ENCODE measurements at regions not wholly inside any gene's neighbourhood (a gene's known extent, or its start where the extent isn't known, plus 50 kb on each side); places are given as distances from the start of the nearest gene placed in this dataset.

DNA sequence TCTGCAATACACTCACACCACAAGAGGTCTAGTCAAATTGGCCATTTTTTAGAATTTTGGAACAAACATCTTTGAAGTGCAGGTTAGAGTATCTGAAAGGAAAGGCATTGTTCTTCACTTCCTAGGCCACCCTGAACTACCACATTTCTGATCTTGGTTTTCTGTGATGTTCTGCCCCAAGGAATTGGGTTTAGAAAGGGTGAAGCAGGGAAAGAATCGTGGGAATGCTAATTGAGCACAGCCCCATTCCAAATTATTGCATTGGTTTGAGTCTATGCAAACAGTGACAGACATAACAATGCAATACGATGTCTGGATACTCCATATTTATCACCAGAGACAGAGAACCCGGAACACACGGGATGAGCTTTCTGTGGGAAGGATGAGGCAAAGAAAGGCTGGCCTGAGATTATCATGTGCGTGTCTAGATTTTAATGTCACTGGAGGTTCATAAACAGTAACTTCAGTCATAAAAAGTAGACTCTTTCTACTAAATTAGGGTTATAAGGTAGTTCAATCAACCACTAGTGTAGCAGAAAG, 195.3 kb upstream of the BLID start:
- Histone ChIP-seq H3K9me3 (no peaks in the 10 kb centered on the region), H3K27me3 (no peaks in the 10 kb centered on the region), H4K20me1 (no peaks in the 10 kb centered on the region), H3K4me2 (no peak overlapping the region), H3K9ac (no peak overlapping the region), H3K4me1 (no peaks in the 10 kb centered on the region), H3K27ac (no peak overlapping the region), H3K4me3 (no peak overlapping the region), H3K36me3 (no peaks in the 10 kb centered on the region)
- TF ChIP-seq Cebpa-rat (IDR thresholded peaks at IDR 0.05): no peak

DNA sequence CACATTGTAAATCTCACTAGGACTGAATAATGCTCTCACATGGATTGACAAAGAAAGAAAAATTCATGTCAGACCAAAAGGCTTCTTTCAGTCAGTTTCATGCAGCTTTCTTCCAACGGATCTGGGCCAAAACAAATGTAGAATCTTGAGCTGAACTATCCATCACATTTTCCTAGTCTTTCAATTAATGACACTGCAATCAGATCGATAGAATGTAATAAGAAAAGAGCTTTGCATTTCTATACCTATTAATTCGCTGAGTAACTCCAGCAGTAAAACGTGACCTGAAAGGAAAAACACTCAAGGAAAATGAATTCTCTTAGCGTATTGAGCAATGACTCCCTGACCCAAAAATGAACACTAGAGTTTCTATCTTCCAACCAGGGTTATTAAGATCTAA, 194.8 kb upstream of the BLID start:
- no peak overlapping the region for H3K27ac ChIP-seq
- TF ChIP-seq Cebpa-rat (IDR thresholded peaks at IDR 0.05): no peak
- H3K9ac ChIP-seq: no peak overlapping the region
- H3K4me3 ChIP-seq: no peak overlapping the region
- H3K4me1 ChIP-seq: no peaks in the 10 kb centered on the region
- H3K36me3 ChIP-seq: no peaks in the 10 kb centered on the region
- H3K27me3 ChIP-seq: no peaks in the 10 kb centered on the region
- no peaks in the 10 kb centered on the region for H4K20me1 ChIP-seq
- no peaks in the 10 kb centered on the region for H3K9me3 ChIP-seq
- H3K4me2 ChIP-seq: no peak overlapping the region

DNA sequence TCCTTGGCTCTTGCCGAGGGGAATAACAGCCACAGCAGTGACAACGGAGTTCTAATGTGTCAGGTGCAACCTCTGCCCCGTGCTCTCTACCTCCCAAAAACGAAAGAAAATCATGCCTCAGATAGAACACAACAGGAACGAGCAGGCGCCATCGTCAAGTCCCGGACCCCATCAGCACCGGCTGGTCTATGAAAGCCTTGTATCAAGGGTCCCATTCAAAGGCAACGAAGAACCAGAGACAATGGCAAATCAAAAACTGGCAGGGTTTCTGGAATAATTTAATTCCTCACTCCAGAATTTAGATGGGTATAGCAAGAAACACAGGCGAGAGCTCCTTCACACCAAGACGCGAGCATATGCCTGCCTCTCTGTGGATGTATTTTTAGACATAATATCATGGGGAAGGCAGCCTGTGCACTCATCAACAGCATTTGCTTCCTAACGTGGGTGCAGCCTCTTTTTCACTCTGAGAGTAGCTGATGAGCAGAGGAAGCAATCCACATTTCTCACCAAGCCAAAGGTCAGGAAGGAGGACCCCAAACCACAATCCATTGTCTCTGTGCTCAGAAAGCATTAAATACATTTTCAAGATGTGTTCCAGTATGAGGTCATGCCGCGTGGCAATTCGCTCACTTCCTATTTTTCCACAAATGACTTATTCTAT, 193.4 kb upstream of the BLID start:
- Histone ChIP-seq H3K27me3 (no peaks in the 10 kb centered on the region), H3K4me3 (no peak overlapping the region), H3K4me2 (no peak overlapping the region), H3K36me3 (no peaks in the 10 kb centered on the region), H3K9ac (no peak overlapping the region), H3K9me3 (no peaks in the 10 kb centered on the region), H3K4me1 (no peaks in the 10 kb centered on the region), H4K20me1 (no peaks in the 10 kb centered on the region), H3K27ac (no peak overlapping the region)
- no peak for TF ChIP-seq Cebpa-rat (IDR thresholded peaks at IDR 0.05)

DNA sequence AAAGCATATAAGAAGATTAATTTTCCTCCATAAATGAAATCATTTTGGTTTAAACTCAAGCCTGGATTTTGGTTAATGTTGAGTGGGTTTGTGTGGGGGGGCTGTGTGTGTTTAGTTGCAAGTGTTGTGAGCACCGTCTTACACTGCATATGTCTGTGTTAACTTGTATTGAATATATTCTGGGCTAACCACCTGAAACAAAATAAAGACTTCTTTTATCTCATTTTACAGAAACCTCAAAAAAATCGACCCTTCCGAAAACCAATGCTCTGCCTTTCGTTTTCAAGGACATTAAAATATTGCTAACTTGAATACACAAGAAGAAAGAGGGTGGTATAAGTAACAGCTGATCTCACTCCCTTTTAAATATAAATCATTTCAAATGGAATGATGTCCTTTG, 192.2 kb upstream of the BLID start:
- H3K9me3 ChIP-seq: no peaks in the 10 kb centered on the region
- no peaks in the 10 kb centered on the region for H3K27me3 ChIP-seq
- H3K9ac ChIP-seq: no peak overlapping the region
- no peak overlapping the region for H3K4me2 ChIP-seq
- no peak for TF ChIP-seq Cebpa-rat (IDR thresholded peaks at IDR 0.05)
- no peaks in the 10 kb centered on the region for H3K4me1 ChIP-seq
- H3K4me3 ChIP-seq: no peak overlapping the region
- no peaks in the 10 kb centered on the region for H4K20me1 ChIP-seq
- H3K27ac ChIP-seq: no peak overlapping the region
- no peaks in the 10 kb centered on the region for H3K36me3 ChIP-seq

DNA sequence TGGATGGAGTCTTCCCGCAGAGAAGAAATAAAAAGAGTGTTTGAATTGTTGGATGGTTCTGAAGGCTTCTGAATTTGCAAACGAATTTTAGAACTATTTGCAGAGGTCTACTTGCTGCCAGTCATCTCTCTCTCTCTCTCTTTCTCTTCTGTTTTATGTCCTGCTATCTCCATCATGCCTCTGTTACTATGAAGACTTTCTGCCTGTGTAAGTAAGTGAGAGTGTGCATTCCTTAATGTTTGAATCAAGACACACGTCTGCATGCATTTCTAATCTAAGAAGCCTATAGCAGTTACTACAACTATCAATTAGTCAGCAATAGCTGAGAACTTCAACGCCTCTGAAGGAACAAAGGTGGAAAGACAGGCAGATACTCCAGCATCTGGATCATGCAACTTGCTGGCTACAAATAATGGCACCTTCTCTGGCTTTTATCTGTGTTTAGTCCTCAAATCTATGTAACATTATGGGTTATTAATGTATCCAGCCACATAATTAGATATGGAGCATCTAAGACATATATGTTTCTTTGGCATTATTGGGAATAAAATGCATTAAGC, 191.5 kb upstream of the BLID start:
- Histone ChIP-seq H3K4me2 (no peak overlapping the region), H3K4me1 (no peaks in the 10 kb centered on the region), H3K36me3 (no peaks in the 10 kb centered on the region), H4K20me1 (no peaks in the 10 kb centered on the region), H3K27ac (no peak overlapping the region), H3K4me3 (no peak overlapping the region), H3K9ac (no peak overlapping the region), H3K9me3 (no peaks in the 10 kb centered on the region), H3K27me3 (no peaks in the 10 kb centered on the region)
- no peak for TF ChIP-seq Cebpa-rat (IDR thresholded peaks at IDR 0.05)

DNA sequence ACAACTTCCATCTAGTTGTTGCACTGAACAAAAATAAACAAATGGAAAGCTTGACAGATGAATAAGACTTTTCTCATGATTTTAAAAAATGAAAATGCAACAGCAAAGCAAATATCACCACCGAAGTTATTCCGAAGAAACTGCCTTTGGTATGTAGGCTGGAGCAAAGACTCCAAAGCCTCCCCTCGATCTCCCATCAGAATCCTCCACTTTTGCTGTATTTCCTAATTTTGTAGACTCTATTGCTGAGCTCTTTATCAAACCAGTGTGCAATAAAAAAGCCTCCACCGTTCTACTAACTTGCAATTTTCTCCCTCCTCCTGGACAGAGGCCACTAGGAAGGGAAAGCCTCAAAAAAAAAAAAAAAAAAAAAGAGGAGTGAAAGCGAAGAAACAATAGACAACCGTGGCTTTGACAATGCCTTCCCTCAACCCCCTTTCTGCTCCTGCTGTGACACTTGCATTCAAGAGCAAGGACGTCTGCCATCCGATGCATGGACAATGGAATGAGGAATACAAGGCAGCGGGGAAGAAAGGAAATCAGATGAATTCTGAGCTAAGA, 190.9 kb upstream of the BLID start:
- Histone ChIP-seq H3K27me3 (no peaks in the 10 kb centered on the region), H4K20me1 (no peaks in the 10 kb centered on the region), H3K27ac (no peak overlapping the region), H3K36me3 (no peaks in the 10 kb centered on the region), H3K4me3 (no peak overlapping the region), H3K4me1 (no peaks in the 10 kb centered on the region), H3K4me2 (no peak overlapping the region), H3K9me3 (no peaks in the 10 kb centered on the region), H3K9ac (no peak overlapping the region)
- no peak for TF ChIP-seq Cebpa-rat (IDR thresholded peaks at IDR 0.05)

DNA sequence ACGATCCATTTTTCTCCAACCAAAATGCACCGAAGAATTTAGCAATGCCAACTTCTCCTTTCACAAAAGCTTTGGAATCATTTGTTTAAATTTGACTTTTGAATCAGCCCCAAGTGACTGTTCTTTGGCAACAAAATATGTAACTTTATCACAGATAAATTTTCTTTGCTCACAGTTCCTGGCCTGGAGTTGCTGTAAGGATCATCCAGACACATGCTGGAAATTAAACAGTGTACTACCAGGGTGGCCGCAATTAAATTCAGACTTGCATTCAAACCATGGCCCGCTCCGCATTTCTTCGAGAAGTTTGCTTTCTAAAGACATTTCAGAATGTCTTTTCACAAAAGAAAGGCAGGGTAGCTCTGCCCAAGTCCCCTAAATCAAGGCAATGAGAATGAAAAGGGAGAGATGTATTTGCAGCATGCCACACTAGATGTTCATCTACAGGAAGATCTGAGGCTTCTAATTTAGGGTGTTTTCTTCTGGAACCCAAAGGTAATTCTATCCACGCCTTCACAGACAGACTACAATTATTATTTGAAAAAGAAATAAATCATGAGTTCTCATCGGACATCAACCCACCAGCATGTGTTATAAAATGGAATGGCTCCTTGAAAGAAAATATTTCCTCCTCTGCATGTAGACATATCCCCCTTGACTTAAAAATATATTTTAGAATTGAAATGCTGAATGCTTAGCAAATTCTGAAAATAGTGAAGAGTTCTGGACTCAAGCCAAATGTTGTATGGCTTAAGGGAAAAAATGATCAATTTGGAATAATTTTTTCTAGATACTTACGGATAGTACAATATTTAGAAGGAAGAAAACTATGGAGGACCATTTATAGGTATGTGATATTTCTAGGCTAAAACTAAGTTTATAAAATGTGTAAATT, 189.7 kb upstream of the BLID start:
- TF ChIP-seq Cebpa-rat (IDR thresholded peaks at IDR 0.05): no peak
- no peaks in the 10 kb centered on the region for H3K27me3 ChIP-seq
- no peaks in the 10 kb centered on the region for H3K4me1 ChIP-seq
- H3K27ac ChIP-seq: no peak overlapping the region
- no peak overlapping the region for H3K9ac ChIP-seq
- no peaks in the 10 kb centered on the region for H3K36me3 ChIP-seq
- no peak overlapping the region for H3K4me3 ChIP-seq
- H3K4me2 ChIP-seq: no peak overlapping the region
- no peaks in the 10 kb centered on the region for H3K9me3 ChIP-seq
- no peaks in the 10 kb centered on the region for H4K20me1 ChIP-seq

DNA sequence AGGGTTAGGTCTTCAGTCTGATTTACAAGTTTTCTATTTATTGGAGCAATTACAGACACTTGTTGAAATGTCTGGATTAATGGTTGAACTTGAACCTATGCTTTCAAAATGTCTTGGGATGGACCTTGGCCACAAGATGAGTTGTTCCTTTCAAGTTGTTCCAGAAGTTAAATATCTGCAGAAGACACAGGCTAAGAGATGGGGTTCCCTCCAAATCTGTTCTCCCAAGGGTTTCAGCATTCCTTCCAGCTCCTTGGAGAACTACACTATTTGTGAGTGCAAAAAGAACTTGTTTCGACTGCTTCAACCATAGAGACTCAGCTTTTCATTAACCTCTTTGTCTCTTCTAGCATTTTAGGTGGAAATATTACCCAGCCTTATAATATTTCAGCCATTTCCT, 189.0 kb upstream of the BLID start:
- Histone ChIP-seq H3K27me3 (no peaks in the 10 kb centered on the region), H3K36me3 (no peaks in the 10 kb centered on the region), H3K4me3 (no peak overlapping the region), H3K9ac (no peak overlapping the region), H4K20me1 (no peaks in the 10 kb centered on the region), H3K27ac (no peak overlapping the region), H3K9me3 (no peaks in the 10 kb centered on the region), H3K4me1 (no peaks in the 10 kb centered on the region), H3K4me2 (no peak overlapping the region)
- no peak for TF ChIP-seq Cebpa-rat (IDR thresholded peaks at IDR 0.05)

DNA sequence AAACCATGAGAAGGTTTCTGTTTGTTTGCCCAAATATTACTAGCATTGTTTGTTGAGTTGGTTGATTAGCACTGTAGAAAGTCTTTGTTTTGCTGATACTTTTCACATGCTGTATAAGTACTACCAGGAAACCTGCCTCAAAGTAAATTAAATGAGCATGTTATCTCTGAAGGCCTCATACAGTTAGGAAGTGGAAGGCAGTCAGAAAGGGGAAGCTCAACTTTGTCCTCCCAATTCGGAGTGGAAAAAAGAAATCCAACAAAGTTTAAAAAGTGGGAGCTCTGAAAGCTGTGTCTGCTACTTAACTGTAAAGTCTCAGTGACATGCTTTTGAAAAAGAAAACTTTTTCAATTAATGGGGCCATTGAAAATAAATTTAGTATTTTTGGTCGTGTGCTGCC, 188.3 kb upstream of the BLID start:
- Histone ChIP-seq H3K27ac (no peak overlapping the region), H3K9ac (no peak overlapping the region), H3K4me3 (no peak overlapping the region), H3K4me1 (no peaks in the 10 kb centered on the region), H3K9me3 (no peaks in the 10 kb centered on the region), H3K27me3 (no peaks in the 10 kb centered on the region), H3K36me3 (no peaks in the 10 kb centered on the region), H3K4me2 (no peak overlapping the region), H4K20me1 (no peaks in the 10 kb centered on the region)
- TF ChIP-seq Cebpa-rat (IDR thresholded peaks at IDR 0.05): no peak

DNA sequence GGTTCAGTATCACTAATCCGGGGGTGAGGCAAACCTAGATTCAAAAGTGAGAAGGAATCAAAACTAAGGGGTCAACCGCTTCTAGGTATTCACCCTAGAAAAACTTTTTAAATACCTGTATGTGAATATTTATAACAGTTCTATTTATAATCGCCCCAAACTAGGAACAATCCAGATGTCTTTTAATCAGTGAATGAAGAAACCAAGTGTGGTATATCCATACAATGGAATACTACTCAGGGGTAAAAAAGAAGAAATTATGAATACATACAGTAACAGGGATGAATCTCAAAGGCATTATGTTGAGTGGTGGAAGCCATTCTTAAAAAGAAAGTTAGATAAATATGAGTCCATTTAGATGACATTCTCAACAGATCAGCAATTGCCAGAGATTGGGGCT, 178.0 kb upstream of the BLID start:
- no peak overlapping the region for H3K4me2 ChIP-seq
- no peak overlapping the region for H3K4me3 ChIP-seq
- no peaks in the 10 kb centered on the region for H3K4me1 ChIP-seq
- H3K9me3 ChIP-seq: peaks cover 25% of the 10 kb centered on the region
- no peaks in the 10 kb centered on the region for H3K36me3 ChIP-seq
- H3K9ac ChIP-seq: no peak overlapping the region
- no peak overlapping the region for H3K27ac ChIP-seq
- no peaks in the 10 kb centered on the region for H4K20me1 ChIP-seq
- no peaks in the 10 kb centered on the region for H3K27me3 ChIP-seq
- TF ChIP-seq Cebpa-rat (IDR thresholded peaks at IDR 0.05): no peak
